Hematopoietic multipotent progenitor cell treated with erythropoietin and hydrocortisone succinate and interleukin-3 and kit ligand, for 4 days (in vitro differentiated cells): ENCODE measurements at regions not wholly inside any gene's neighbourhood (a gene's known extent, or its start where the extent isn't known, plus 50 kb on each side); places are given as distances from the start of the nearest gene placed in this dataset.

Experiments used
- DNase-seq: peaks from one replicate; pipeline ENCODE4 v3.0.0-alpha.2; 2015

DNA sequence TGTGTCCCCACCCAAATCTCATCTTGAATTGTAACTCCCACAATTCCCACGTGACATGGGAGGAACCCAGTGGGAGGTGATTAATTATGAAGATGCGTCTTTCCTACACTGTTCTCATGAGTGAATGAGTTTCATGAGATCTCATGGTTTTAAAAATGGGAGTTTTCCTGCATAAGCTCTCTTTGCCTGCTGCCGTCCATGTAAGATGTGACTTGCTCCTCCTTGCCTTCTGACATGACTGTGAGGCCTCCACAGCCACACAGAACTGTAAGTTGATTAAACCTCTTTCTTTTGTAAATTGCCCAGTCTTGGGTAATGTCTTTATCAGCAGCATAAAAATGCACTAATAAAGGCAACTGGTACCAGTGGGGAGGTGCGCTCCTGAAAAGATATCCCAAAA, 67.7 kb upstream of the DRGX start:
- no peak for DNase-seq

DNA sequence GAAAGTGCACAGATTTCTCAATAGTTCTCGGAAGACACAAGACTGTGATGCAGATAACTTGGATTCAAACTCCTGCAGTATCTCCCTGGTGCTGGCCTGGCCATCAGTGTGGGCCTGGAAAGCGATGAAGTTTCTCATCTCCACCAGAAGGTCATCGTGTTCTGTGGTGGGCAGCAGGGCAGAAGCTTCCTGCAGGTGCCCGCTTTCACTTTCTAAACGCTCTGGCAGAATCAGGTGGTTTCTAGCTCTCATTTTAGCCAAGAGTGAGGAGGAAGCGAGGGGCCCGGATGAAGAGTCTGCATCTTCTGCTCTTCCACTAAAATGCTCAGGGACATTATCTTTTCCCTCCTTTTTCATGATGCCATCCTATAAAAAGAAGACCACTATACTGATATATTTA, 63.0 kb upstream of the DRGX start:
- DNase-seq: no peak

DNA sequence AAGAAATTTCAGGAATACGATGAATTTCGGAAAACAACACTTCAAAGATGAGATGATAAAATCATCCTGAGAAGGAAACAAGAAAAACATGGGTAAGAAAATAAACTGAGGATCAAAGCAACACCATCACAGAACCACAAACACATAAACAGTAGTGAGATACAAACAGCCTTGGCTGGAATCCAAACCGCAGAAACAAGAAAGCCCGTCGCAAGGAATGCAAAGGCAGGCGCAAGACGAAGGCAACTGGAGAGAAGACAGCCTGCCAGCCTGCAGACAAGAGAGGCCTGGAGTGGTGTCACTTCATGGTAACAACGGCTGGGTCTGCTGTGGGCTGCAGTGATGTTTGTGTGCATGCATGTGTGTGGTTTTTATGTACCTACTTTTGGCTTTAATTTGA, 61.8 kb upstream of the DRGX start:
- no peak for DNase-seq

DNA sequence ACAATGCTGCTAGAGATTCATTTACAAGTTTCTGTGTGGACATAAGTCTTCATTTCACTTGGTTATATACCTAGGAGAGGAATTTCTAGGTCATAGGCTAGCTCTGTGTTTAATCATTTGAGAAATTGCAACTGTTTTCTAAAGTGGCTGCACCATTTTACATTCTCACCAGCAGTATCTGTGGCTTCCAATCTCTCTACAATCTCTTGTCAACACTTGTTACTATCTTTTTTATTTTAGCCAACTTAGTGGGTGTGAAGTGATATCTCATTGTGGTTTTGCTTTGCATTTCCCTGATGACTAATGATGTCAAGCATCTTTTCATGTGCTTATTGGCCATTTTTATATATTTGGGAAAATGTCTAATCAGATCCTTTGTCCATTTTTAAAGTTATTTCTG, 53.0 kb upstream of the DRGX start:
- no peak for DNase-seq

DNA sequence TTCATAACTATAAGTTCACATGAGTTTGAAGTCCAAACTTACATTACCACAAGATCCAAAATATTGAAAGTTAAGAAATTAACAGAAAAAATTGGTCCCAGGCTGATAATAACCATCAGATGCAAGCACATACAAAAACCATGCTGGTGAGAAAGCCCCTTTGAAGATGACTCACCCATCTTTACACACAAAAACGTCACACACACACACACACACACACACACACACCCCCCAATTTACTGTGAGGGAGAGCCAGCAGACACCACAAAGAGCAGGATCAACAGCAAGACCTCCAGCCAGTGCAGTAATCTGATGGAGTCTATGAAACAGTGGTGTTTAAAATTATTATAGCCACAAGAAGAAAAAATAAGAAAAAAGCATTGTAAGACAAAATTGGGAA, 50.1 kb upstream of the DRGX start:
- DNase-seq: peak; percentile 18
